Tibial nerve (tissue), 4 donors: ENCODE measurements at regions not wholly inside any gene's neighbourhood (a gene's known extent, or its start where the extent isn't known, plus 50 kb on each side); places are given as distances from the start of the nearest gene placed in this dataset.

ENCODE experiments used
- CTCF ChIP-seq, 5 experiments: fragments of 200-600 bp in 3 of 5; fragments of 450-650 bp in 2 of 5; sonication (generic) in 3 of 5; IDR thresholded peaks; one replicate each; pipeline ENCODE4 v1.5.1; 2016 to 2019; ENCODE audit warnings: antibody characterized with exemption in 5 of 5, mild to moderate bottlenecking in 3 of 5, moderate library complexity in 2 of 5
- EP300 ChIP-seq, 2 donors: sonication (generic); formaldehyde crosslinking; IDR thresholded peaks; one replicate each; pipeline ENCODE4 v1.6.1; 2017; ENCODE audit warnings: antibody characterized with exemption in 2 of 2, mild to moderate bottlenecking in 1 of 2
- POLR2A ChIP-seq, 2 donors: fragments of 450-650 bp; IDR thresholded peaks; one replicate each; pipeline ENCODE4 v1.6.1; 2017; ENCODE audit warnings: antibody characterized with exemption in 2 of 2, mild to moderate bottlenecking in 2 of 2, moderate library complexity in 2 of 2

GRCh38 chr12:131610891-131611290 lies 100.0 kb upstream of the SFSWAP start:
- TF ChIP-seq CTCF (IDR thresholded peaks at IDR 0.05) (no peak), POLR2A (IDR thresholded peaks at IDR 0.05) (no peak), EP300 (IDR thresholded peaks at IDR 0.05) (no peak)
